22Rv1 (cell line): ENCODE measurements at regions not wholly inside any gene's neighbourhood (a gene's known extent, or its start where the extent isn't known, plus 50 kb on each side); places are given as distances from the start of the nearest gene placed in this dataset.

ENCODE experiments used
- H3K27ac ChIP-seq: fragments of 450-650 bp; 2 replicates; pipeline ENCODE4 v1.5.1; 2017
- CTCF ChIP-seq: fragments of 450-650 bp; IDR thresholded peaks from 2 replicates; pipeline ENCODE4 v1.5.1; 2017; ENCODE audit warnings: mild to moderate bottlenecking
- ZFX ChIP-seq: fragments of 450-650 bp; IDR thresholded peaks from 2 replicates; pipeline ENCODE4 v1.6.1; 2017; ENCODE audit warnings: antibody characterized with exemption, borderline replicate concordance

GRCh38 chr10:8987712-8988111, 933.2 kb downstream of the GATA3 start:
- H3K27ac ChIP-seq, result no peak overlapping the region
- TF ChIP-seq CTCF (no peak), ZFX (no peak)

GRCh38 chr10:8990280-8990987, 935.9 kb downstream of the GATA3 start:
- no peak overlapping the region for H3K27ac ChIP-seq
- no peak for TF ChIP-seq ZFX
- TF ChIP-seq CTCF, result no peak

- no peak overlapping the region for H3K27ac ChIP-seq
- TF ChIP-seq ZFX, result no peak
- TF ChIP-seq CTCF, result no peak
These were observed 937.5 kb downstream of the GATA3 start for GRCh38 chr10:8992009-8992408.

GRCh38 chr10:8993864-8994263, 939.4 kb downstream of the GATA3 start:
- TF ChIP-seq ZFX (no peak), CTCF (no peak)
- H3K27ac ChIP-seq, result no peak overlapping the region

GRCh38 chr10:8998751-8999150, 944.3 kb downstream of the GATA3 start:
- no peak overlapping the region for H3K27ac ChIP-seq
- TF ChIP-seq ZFX (no peak), CTCF (no peak)

GRCh38 chr10:9003122-9003521, 948.6 kb downstream of the GATA3 start:
- H3K27ac ChIP-seq, result no peak overlapping the region
- TF ChIP-seq CTCF (no peak), ZFX (no peak)

- no peak for TF ChIP-seq CTCF
- TF ChIP-seq ZFX, result no peak
- H3K27ac ChIP-seq, result no peak overlapping the region
These were observed 950.2 kb downstream of the GATA3 start for GRCh38 chr10:9004736-9005135.
